ENCODE measurements at regions not wholly inside any gene's neighbourhood (a gene's known extent, or its start where the extent isn't known, plus 50 kb on each side); places are given as distances from the start of the nearest gene placed in this dataset.

DNA sequence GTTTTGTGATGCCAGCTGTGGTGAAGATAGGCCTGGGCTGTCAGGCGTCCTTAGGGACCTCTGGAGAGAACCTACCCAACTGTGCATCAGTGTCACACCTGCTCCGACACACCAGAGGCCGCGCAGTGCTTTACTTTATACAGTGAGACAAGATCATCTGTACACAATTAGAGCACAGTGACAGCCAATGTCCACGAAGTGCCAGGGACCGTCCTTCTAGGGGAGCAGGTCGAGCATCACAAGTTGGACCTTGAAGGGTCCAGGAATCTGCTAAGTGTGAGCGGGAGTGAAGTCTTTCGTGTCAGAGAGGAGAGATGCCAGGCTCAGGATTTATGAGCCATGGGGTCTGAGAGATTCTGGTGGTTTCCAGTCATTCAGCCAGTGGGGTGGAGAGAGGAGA lies 104.2 kb downstream of the TMEM18 start:
- Histone ChIP-seq H3K27ac (no peak overlapping the region), H3K4me1 (no peaks in the 10 kb centered on the region), H3K27me3 (no peaks in the 10 kb centered on the region), H3K4me3 (no peak overlapping the region), H3K36me3 (no peaks in the 10 kb centered on the region), H3K9me3 (no peaks in the 10 kb centered on the region)
- TF ChIP-seq POLR2A (IDR thresholded peaks at IDR 0.05): no peak
- TF ChIP-seq, protein P1, sequence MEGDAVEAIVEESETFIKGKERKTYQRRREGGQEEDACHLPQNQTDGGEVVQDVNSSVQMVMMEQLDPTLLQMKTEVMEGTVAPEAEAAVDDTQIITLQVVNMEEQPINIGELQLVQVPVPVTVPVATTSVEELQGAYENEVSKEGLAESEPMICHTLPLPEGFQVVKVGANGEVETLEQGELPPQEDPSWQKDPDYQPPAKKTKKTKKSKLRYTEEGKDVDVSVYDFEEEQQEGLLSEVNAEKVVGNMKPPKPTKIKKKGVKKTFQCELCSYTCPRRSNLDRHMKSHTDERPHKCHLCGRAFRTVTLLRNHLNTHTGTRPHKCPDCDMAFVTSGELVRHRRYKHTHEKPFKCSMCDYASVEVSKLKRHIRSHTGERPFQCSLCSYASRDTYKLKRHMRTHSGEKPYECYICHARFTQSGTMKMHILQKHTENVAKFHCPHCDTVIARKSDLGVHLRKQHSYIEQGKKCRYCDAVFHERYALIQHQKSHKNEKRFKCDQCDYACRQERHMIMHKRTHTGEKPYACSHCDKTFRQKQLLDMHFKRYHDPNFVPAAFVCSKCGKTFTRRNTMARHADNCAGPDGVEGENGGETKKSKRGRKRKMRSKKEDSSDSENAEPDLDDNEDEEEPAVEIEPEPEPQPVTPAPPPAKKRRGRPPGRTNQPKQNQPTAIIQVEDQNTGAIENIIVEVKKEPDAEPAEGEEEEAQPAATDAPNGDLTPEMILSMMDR (IDR thresholded peaks at IDR 0.05 in 4 of 5, conservative IDR thresholded peaks at IDR 0.05 in 1 of 5): no peak
- intact Hi-C loops (cut with DNase I; ENCODE audit: low total_unique reads) (no loop called here), in situ Hi-C loops (cut with MboI; ENCODE audit: low sequenced_read_pairs in 4 of 4) (no loop called here)
- ATAC-seq (no peak), DNase-seq (no peak)

DNA sequence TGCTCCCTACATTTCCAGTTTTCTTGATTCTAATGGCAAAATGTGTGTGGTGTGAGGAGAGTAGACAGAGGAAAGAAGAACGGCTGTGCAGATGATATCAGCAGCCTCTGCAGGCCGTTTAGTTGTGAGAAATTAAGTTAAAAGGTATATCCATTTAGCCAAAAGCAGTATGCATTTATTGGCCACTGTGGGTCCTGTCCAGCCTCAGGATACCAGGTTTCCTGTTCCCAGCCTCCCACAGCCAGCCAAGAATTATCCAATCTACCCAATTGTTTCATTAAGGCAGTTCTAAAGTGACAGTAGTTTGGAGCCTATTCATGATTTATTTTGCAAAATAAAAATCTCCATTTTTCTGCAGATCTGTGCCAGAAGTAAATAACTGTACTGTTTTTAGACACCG lies 107.5 kb downstream of the TMEM18 start:
- intact Hi-C loops (cut with DNase I; ENCODE audit: low total_unique reads): no loop called here
- Histone ChIP-seq H3K27ac (no peak overlapping the region), H3K9me3 (no peaks in the 10 kb centered on the region), H3K4me3 (no peak overlapping the region), H3K27me3 (peaks cover 0 to 3% (median 0%) of the 10 kb centered on the region in 3 donors), H3K4me1 (no peaks in the 10 kb centered on the region), H3K36me3 (no peaks in the 10 kb centered on the region)
- in situ Hi-C loops (cut with MboI; ENCODE audit: low sequenced_read_pairs in 4 of 4): no loop called here
- TF ChIP-seq, protein P1 (IDR thresholded peaks at IDR 0.05 in 4 of 5, conservative IDR thresholded peaks at IDR 0.05 in 1 of 5): no peak
- no peak for TF ChIP-seq POLR2A (IDR thresholded peaks at IDR 0.05)
- no peak for ATAC-seq
- no peak for DNase-seq

DNA sequence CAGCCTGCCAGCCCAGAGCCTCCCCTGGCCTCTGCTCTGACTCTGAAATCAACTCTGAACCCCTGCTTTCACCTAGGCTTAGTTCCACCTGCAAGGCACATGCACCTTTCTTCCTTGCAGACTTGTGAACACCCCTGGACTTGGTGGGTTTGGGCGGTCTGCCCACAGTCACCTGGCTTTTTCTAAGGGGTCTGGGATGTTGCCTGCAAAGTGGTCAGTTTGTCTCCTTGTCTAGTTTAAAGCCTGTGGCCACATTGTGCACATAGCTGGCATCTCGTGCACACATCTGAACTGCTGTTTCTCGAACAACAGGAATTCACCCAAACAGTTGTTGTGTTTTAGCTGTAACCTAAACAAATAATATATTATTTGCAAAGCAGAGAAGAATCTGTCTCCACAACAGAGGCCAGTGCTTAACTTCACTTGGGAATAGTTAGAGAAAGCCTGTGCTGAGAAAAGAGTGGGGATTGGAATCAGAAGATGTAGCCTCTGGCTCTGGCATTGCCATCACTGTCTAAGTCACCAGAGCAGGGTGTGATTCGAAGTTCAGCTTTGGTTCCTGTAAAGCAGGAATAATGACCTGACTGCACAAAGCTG lies 108.5 kb downstream of the TMEM18 start:
- intact Hi-C loops (cut with DNase I; ENCODE audit: low total_unique reads): no loop called here
- Histone ChIP-seq H3K9me3 (no peaks in the 10 kb centered on the region), H3K4me3 (no peak overlapping the region), H3K27ac (peak overlapping the region in 2 of 4 donors; percentile 38), H3K4me1 (no peaks in the 10 kb centered on the region), H3K27me3 (peaks cover 0 to 3% (median 0%) of the 10 kb centered on the region in 3 donors), H3K36me3 (no peaks in the 10 kb centered on the region)
- DNase-seq: no peak
- no peak for ATAC-seq
- no peak for TF ChIP-seq POLR2A (IDR thresholded peaks at IDR 0.05)
- TF ChIP-seq, protein P1 (IDR thresholded peaks at IDR 0.05 in 4 of 5, conservative IDR thresholded peaks at IDR 0.05 in 1 of 5): no peak
- in situ Hi-C loops (cut with MboI; ENCODE audit: low sequenced_read_pairs in 4 of 4): no loop called here

DNA sequence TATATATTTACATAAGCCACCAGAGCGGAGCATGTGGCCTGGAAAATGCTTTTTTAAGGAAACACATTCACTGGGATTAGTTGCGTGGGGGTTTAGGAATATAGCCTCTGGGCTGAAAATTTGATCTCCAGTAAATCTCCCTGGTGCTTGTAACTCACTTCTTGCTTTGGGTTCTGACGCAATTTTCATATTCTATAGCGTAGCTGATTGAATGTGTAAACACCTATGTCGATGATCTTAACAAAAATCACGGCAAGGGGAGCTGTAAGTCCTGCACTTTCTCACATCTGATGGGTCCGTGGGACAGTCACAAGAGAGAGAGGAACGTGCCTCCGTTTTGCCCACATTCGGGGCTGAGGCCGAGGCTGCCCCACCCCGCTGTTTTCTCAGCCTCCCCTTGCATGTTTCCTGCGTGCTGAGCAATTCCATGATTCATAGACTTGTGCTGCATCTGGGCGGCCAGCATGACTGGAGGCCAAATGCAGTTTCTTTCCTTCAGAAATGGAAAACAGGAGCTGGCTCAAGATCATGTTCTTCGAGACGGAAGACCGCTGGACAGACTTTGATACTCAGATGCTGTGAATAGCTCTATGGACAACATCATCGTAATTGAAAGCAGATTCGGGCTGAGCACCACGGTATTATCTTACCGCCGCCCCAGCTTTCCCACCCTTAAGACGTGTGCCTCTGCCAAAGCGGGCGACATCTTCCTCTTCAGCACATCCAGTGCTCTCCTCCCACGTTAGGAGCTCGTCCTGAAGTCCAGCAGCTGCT lies 109.2 kb downstream of the TMEM18 start:
- Histone ChIP-seq H3K4me3 (no peak overlapping the region), H3K9me3 (no peaks in the 10 kb centered on the region), H3K4me1 (no peaks in the 10 kb centered on the region), H3K36me3 (no peaks in the 10 kb centered on the region), H3K27ac (peak overlapping the region in 2 of 4 donors; percentile 38), H3K27me3 (peaks cover 0 to 3% (median 0%) of the 10 kb centered on the region in 3 donors)
- intact Hi-C loops (cut with DNase I; ENCODE audit: low total_unique reads) (no loop called here), in situ Hi-C loops (cut with MboI; ENCODE audit: low sequenced_read_pairs in 4 of 4) (no loop called here)
- peak; percentile 21 to 55 for DNase-seq
- peak; percentile 66 to 71 for ATAC-seq
- TF ChIP-seq, protein P1 (IDR thresholded peaks at IDR 0.05 in 4 of 5, conservative IDR thresholded peaks at IDR 0.05 in 1 of 5): no peak
- no peak for TF ChIP-seq POLR2A (IDR thresholded peaks at IDR 0.05)

All from gastrocnemius medialis (tissue), 4 donors.